ENCODE measurements at regions not wholly inside any gene's neighbourhood (a gene's known extent, or its start where the extent isn't known, plus 50 kb on each side); places are given as distances from the start of the nearest gene placed in this dataset.

GRCh38 chr18:57951999-57952774 lies 91.8 kb upstream of the NEDD4L start:
- Histone ChIP-seq H3K9me3 (replicated peaks; ENCODE audit: control insufficient read depth, insufficient read depth, low read length) (no peaks in the 10 kb centered on the region), H3K9ac (replicated peaks; ENCODE audit: extremely low read depth, insufficient read depth, low read length) (no peak overlapping the region), H3K9me1 (replicated peaks; ENCODE audit: control insufficient read depth, extremely low read depth, insufficient read depth, low read length) (no peaks in the 10 kb centered on the region), H3K27me3 (ENCODE audit: control insufficient read depth in 2 of 2, insufficient read depth in 2 of 2, low read length in 2 of 2) (peaks cover 5 to 21% of the 10 kb centered on the region in 2 experiments), H3K27ac (ENCODE audit: insufficient read depth, low read depth, low read length) (no peak overlapping the region), H3K4me2 (ENCODE audit: insufficient read depth, low read length) (no peak overlapping the region), H3K36me3 (ENCODE audit: control insufficient read depth in 2 of 2, extremely low read depth in 1 of 2, insufficient read depth in 2 of 2, low read length in 2 of 2) (no peaks in the 10 kb centered on the region), H3K79me2 (ENCODE audit: control insufficient read depth, insufficient read depth, low read length) (no peaks in the 10 kb centered on the region), H4K20me1 (replicated peaks; ENCODE audit: control insufficient read depth, extremely low read depth, insufficient read depth, low read length) (no peaks in the 10 kb centered on the region), H3K4me3 (replicated peaks in 1 of 3; ENCODE audit: insufficient read depth in 1 of 3, low read depth in 1 of 3, low read length in 3 of 3) (no peak overlapping the region), H3K4me1 (ENCODE audit: control insufficient read depth, extremely low read depth, insufficient read depth, low read length) (no peaks in the 10 kb centered on the region), H2AFZ (ENCODE audit: low read depth, low read length) (no peak overlapping the region)
- TF ChIP-seq CTCF (IDR thresholded peaks at IDR 0.05; ENCODE audit: extremely low read depth in 1 of 2, insufficient read depth in 1 of 2, low read depth in 1 of 2, low read length in 2 of 2), result no peak
- no peak for TF ChIP-seq POLR2A (IDR thresholded peaks at IDR 0.05; ENCODE audit: low read depth, low read length)
- no peak for TF ChIP-seq EZH2 (IDR thresholded peaks at IDR 0.05; ENCODE audit: borderline replicate concordance, low read depth, low read length, severe bottlenecking)
- no peak for TF ChIP-seq FOS (IDR thresholded peaks at IDR 0.05; ENCODE audit: borderline replicate concordance, insufficient read depth, low read length)
- no peak for TF ChIP-seq GATA2 (IDR thresholded peaks at IDR 0.05; ENCODE audit: insufficient read depth, insufficient read length, low read depth, low read length)
- no peak for TF ChIP-seq MYC (IDR thresholded peaks at IDR 0.05; ENCODE audit: low read depth, low read length)
- TF ChIP-seq JUN (IDR thresholded peaks at IDR 0.05; ENCODE audit: borderline replicate concordance, insufficient read depth, insufficient read length, low read depth), result no peak
- TF ChIP-seq POLR2AphosphoS5 (IDR thresholded peaks at IDR 0.05; ENCODE audit: insufficient read depth, low read depth, low read length), result no peak
- TF ChIP-seq MAX (IDR thresholded peaks at IDR 0.05; ENCODE audit: insufficient read depth, insufficient read length), result no peak
- dilution Hi-C loops (cut with MboI; ENCODE audit: extremely low pct_ligation_motif_present, low sequenced_read_pairs), result no loop called here
- no peak for FAIRE-seq
- intact Hi-C loops (cut with micrococcal nuclease), result loop anchor here (10.0 kb wide), 1 partner anchor 373 kb away; no protein-coding TSS in a partner anchor
- BruUV-seq (replicated peaks), result no TSS peak
- CTCF ChIA-PET, result interaction anchor here (0.9 kb wide), 1 partner anchor 7 kb away, joined by 4 read pairs; no protein-coding TSS in a partner anchor
- POLR2A ChIA-PET, result no interaction called here
- DNase-seq (ENCODE audit: low read depth, low spot score), result no peak

Data from endothelial cell of umbilical vein (primary cell).